GM18502 (cell line): ENCODE measurements at regions not wholly inside any gene's neighbourhood (a gene's known extent, or its start where the extent isn't known, plus 50 kb on each side); places are given as distances from the start of the nearest gene placed in this dataset.
"Not testable (repeated sequence)": the region's sequence is repeated elsewhere in the genome, so short reads cannot be mapped to it uniquely, and the experiment has no call there.

Experiments used
- ATAC-seq: cut with Tn5 transposase; IDR thresholded peaks from one replicate; pipeline ENCODE4 v1.9.1; 2021; ENCODE audit warnings: mild to moderate bottlenecking; ENCODE audit not compliant: unreplicated experiment, poor library complexity

DNA sequence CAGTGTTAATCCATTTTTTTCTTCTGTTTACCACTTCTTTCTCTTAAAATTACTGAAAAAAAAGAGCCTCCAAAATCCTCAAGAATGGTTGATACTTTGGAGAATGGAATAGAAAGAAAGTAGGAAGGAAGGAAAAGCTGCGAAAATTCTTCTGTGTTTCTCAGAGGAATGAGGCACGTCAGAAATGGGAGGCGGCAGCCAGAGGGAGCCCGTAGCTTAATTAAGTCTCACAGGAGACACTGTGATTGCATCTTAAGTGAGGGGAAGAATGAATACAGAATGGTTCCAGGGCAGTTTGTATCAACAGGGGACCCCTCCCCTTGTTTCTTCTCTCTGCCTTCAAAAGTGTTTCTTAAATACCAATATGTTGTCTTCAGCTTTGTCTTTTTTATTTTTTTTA lies 1099.5 kb downstream of the PLA2G4A start:
- peak; percentile 70 for ATAC-seq

- no peak for ATAC-seq
Observed at GRCh38 chr1:187928696-187929095, 1099.9 kb downstream of the PLA2G4A start.

- no peak for ATAC-seq
Observed at GRCh38 chr1:187931776-187932175, 1103.0 kb downstream of the PLA2G4A start.

DNA sequence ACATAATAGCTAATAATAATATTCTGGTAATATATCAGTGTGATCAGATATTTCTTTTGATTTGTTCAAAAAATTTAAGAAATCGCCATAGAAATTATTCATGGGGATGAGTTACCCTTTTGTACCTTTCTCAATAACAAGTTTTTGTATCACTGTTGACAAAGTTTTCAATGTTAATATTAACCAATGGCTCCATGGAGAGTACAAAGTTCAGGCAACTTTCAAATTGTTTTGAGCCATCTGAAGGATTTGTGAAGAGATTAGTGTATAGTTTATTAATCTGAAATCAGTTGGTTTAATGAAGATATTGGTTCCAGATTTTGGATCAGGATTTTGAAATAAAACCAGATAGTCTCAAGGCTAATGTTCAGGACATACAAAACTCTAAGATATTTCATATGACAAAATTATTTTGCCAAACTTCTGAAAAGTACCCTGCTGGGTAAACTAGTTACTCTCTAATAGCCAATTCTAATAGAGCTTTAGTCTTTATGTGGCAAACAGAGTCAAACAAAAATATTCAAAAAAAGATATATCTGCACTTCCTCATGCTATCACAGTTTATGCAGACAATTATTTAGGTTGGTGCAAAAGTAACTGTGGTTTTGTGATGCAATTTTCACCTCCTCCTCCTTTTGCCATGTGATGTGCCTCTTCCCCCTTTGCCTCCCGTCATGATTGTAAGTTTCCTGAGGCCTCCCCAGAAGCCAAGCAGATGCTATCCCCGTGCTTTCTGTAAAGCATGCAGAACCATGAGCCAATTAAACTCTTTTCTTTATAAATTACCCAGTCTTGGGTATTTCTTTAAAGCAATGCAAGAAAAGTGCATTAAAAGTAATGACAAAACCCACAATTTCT lies 1105.0 kb downstream of the PLA2G4A start:
- no peak for ATAC-seq

DNA sequence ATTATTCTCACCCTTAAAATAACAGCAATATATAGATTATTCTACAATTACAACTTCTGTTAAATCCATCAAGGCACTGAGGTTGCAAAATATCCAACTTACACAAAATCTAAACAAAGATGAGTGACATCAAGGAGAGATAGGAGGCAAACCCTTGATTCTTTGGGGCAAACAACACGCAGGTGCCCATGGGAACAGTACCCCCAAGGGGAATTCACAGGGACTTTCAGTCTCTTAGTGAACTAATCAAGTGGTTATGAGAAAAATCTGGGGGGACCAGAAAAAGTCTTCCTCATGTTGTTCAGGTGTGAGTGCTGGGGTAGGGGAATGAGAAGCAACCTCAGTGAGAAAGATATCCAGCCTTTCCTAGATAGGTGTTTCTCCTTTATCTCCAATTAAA lies 1107.9 kb downstream of the PLA2G4A start:
- no peak for ATAC-seq

DNA sequence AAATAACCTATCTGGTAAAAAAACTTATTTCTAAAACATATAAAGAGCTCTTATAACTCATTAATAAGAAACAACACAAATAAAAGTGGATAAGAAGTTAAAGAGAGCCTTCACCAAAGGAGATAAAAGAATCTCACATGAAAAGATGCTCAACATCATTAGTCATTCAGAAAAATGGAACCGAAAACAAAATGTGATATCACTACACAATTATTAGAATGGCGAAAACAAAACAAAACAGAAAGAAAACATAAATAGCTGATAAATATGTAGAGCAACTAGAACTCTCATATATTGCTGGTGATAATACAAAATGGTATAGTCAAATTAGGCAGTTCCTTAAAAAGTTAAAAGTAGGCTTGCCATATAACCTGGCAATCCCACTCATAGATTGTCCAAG lies 1109.3 kb downstream of the PLA2G4A start:
- ATAC-seq: peak; percentile 50

DNA sequence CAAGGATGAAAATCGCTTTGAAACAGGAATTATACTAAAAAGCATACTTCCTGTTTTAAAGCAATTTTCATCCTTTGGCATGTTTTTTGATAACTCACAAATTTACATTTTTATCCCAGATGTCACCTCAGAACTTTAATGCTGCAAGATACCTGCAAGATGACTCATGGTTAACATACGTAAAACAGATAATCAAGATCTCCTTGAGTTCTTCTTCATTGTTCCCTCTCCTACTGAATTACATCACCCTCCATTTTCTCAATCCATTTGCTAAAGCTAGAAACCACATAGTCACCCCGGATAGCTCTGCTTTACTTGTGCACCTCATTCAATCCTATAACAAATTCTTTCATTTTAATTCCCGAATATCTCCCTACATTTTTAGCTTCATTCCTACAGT lies 1114.2 kb downstream of the PLA2G4A start:
- ATAC-seq: no peak

DNA sequence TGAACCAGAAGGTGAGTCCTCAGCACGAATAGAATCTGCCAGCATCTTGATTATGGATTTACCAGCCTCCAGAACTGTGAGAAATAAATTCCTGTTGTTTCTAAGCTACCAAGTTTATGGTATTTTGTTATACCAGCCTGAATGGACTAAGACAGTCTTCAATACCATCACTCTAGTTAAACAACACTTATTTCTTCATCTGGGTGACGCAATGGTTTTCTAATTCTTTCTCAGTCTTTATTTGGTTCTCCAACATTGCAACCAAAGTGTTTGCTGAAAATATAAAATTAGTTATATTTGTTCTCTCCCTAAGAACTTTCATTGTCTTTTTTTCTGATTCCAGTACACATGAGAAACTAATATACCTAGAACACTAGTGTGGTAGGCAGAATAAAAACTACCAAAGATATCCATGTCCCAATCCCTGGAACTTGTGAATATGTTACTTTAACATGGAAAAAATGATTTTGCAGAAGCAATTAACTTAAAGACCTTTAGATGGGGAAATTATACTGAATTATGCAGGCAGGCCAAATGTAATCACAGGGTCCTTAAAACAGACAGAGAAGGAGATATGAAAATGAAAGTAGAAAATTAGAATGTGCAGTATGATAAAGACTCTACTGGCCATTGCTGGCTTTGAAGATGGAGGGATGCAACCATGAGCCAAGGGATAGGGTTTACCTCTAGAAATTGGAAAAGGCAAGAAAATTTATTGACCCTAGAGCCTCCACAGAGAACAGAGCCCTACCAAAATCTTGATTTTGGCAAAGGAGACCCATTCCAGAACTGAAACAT lies 1115.1 kb downstream of the PLA2G4A start:
- no peak for ATAC-seq

GRCh38 chr1:187946661-187947060 lies 1117.9 kb downstream of the PLA2G4A start:
- ATAC-seq: not testable (repeated sequence)

- no peak for ATAC-seq
Observed at GRCh38 chr1:187947359-187947758, 1118.6 kb downstream of the PLA2G4A start.

DNA sequence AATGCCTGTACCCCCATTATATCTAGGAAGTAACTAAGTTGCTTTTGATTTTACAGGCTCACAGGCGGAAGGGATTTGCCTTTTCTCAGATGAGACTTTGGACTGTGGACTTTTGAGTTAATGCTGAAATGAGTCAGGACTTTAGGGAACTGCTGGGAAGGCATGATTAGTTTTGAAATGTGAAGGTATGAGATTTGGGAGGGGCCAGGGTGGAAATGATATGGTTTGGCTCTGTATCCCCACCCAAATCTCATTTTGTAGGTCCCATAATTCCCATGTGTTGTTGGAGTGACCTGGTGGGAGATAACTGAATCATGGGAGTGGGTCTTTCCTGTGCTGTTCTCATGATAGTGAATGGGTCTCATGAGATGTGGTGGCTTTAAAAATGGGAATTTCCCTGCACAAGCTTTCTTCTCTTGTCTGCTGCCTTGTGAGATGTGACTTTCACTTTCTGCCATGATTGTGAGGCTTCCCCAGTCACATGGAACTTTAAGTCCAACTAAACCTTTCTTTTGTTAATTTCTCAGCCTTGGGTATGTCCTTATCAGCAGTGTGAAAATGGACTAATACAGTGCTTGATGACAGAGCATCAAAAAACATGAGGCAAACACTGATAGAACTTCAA lies 1119.5 kb downstream of the PLA2G4A start:
- no peak for ATAC-seq

DNA sequence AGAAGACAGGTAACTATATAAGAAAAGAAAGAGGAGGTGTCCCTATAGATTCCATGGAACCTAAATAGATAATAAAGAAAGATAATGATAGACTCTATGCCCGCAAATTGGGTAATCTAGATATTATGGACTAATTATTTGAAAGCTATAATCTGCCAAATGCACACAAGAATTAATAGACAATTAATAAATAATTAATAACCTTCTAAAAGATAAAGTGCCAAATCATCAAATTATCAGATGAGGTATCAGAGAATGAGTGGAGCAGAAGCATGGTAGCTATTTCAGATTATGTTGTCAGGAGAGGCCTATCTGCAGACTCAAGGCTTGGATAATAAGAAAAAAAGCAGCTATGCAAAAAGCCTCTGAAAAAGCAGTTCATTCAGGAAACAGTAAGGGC lies 1120.8 kb downstream of the PLA2G4A start:
- no peak for ATAC-seq

DNA sequence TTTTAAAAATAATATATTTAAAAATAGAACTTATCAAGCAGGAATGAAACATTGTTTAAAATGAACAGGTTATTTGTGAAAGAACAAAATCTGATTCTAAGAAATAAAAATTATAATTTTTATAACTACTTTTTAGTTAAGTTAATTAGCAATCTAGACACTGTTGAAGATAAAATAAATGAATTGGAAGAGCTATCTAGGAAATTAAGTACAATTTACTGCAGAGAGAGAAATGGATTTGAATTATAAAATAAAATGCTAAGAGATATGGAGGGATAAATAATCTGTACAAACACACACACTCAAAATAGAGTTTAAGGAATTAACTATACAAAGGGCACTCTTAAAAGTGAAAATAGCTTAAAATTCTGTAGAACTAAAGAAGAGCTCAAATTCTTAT lies 1123.1 kb downstream of the PLA2G4A start:
- ATAC-seq: no peak

DNA sequence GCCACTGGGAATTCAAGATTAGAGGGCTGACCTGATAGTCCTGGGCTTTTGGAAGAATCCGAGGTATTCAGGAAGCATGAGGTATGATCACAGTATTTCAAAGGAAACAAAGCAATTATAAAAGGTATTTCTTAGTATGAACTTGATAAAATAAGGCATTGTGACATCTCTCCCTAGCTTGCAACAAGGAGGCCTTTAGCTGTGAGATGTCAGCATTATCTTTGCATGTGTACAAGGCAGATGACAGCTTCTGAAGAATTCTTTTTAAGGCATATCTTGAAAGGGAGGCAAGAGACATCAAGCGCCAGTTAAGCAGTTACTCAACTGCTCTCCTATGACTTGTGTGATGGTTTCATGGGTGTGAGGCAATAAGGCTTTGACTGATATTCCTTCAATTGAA lies 1123.7 kb downstream of the PLA2G4A start:
- no peak for ATAC-seq

- ATAC-seq: no peak
Observed at GRCh38 chr1:187956975-187957374, 1128.2 kb downstream of the PLA2G4A start.

GRCh38 chr1:187958207-187958606 lies 1129.5 kb downstream of the PLA2G4A start:
- ATAC-seq: no peak

- no peak for ATAC-seq
Observed at GRCh38 chr1:187959062-187959461, 1130.3 kb downstream of the PLA2G4A start.

DNA sequence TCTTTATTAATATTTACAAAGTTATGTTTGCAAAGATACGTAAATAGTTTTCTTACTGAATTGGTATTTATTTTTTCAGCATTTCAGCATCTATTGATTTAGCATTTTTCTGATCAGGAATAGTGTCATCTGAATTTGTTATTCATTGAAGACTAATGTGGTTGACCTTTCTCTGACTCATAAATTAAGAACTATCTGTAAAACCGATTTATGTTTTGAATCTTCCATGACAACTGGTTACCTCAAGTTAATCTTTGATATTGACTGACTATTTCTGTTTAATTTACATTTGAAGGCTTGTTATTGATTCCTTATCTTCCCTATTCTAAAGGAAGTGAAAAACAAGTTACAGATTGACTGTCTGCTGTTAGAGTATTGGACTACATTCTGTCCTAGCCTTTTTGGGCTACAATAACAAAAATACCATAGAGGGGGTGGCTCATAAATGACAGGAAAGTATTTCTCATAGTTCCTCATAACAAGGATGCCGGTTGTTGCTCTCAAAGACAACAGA lies 1131.4 kb downstream of the PLA2G4A start:
- no peak for ATAC-seq

DNA sequence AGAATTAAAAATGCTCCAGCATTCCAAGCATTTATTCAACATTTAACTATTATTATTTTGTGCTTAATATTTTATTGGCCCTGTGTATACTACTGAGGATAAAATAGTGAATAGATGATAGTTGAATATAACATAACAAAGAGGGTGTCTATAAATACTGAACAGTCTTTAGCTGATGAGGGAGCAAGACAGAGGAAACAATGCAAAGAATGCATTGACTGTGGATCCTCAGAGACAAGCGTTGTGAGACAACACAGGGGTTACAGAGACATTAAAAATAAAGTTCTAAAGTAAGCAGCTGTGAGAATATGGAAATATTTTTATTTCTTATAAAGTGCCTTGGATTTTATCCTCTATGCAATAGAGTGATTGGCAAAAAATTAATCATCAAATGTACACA lies 1133.1 kb downstream of the PLA2G4A start:
- ATAC-seq: no peak

DNA sequence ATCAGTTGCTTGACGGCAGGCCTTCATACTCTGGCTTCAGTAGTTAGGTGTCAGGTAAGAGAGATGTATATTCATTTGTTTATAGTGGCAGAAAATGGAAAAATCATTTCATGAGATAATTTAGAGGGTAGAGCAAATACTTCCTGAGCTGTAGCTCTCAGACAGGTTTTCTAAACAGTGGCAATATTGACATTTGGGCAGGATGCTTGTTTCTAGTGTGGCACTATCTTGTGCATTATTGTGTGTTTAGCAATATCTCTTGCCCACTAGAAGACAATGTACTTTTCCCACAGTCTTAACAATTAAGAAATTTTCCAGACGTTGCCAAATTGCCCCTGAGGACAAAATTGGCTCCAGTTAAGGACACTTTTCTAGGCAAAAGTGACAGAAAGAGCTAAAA lies 1143.1 kb downstream of the PLA2G4A start:
- no peak for ATAC-seq

DNA sequence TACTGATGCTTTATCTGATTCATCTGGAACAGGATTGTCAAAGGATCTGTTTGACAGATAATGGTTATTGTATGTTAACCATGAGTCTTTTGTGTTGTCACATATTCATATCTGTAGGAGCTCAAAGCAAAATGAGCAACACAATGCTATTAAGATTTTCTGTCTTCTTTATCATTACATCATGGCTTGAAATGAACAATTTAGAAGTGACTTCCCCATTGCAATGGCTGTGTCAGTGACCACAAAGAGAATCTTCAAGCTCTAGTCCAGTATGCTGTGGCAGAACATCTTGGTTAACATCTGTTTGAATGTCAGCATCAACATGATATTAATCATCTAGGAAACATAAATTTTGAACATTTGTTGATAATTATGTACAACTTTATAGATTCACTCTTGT lies 1148.5 kb downstream of the PLA2G4A start:
- no peak for ATAC-seq
